ENCODE measurements at regions not wholly inside any gene's neighbourhood (a gene's known extent, or its start where the extent isn't known, plus 50 kb on each side); places are given as distances from the start of the nearest gene placed in this dataset.

- TF ChIP-seq, protein P1, sequence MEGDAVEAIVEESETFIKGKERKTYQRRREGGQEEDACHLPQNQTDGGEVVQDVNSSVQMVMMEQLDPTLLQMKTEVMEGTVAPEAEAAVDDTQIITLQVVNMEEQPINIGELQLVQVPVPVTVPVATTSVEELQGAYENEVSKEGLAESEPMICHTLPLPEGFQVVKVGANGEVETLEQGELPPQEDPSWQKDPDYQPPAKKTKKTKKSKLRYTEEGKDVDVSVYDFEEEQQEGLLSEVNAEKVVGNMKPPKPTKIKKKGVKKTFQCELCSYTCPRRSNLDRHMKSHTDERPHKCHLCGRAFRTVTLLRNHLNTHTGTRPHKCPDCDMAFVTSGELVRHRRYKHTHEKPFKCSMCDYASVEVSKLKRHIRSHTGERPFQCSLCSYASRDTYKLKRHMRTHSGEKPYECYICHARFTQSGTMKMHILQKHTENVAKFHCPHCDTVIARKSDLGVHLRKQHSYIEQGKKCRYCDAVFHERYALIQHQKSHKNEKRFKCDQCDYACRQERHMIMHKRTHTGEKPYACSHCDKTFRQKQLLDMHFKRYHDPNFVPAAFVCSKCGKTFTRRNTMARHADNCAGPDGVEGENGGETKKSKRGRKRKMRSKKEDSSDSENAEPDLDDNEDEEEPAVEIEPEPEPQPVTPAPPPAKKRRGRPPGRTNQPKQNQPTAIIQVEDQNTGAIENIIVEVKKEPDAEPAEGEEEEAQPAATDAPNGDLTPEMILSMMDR (IDR thresholded peaks at IDR 0.05): no peak
- no peak for TF ChIP-seq POLR2A (IDR thresholded peaks at IDR 0.05)
Measured at GRCh38 chr3:159151130-159151529, 349.3 kb downstream of the MFSD1 start.
